ENCODE measurements at regions not wholly inside any gene's neighbourhood (a gene's known extent, or its start where the extent isn't known, plus 50 kb on each side); places are given as distances from the start of the nearest gene placed in this dataset.
"Not testable (repeated sequence)": the region's sequence is repeated elsewhere in the genome, so short reads cannot be mapped to it uniquely, and the experiment has no call there.

DNA sequence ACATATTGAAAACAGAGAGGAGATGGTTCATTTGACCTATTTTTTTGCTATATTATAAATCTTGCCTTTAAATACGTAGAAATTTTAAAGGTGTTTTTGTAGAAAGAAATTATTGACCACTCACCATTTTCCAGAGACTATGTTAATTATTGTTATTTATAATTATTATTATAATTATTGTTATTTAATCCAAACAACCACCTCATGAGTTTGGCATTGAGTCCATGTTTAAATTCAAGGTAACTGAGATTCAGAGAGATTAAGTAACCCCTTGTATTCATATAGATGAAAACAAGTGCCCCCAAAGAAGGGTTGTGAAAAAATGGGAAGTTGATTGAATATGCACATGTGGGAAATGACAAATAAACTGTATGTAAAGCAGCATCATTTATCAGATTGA lies 692.5 kb upstream of the MIR17HG start:
- Histone ChIP-seq H3K4me3 (ENCODE audit: low read length) (no peak overlapping the region), H3K9me3 (ENCODE audit: low read depth, low read length) (no peaks in the 10 kb centered on the region), H3K27me3 (ENCODE audit: insufficient read depth, low read length) (no peaks in the 10 kb centered on the region), H3K4me1 (ENCODE audit: insufficient read depth, low read length) (no peaks in the 10 kb centered on the region)

- not testable (repeated sequence) for H3K4me3 ChIP-seq (ENCODE audit: low read length); H3K27me3 ChIP-seq (ENCODE audit: insufficient read depth, low read length); H3K9me3 ChIP-seq (ENCODE audit: low read depth, low read length); H3K4me1 ChIP-seq (ENCODE audit: insufficient read depth, low read length)
Observed at GRCh38 chr13:90664200-90664599, 683.3 kb upstream of the MIR17HG start.

DNA sequence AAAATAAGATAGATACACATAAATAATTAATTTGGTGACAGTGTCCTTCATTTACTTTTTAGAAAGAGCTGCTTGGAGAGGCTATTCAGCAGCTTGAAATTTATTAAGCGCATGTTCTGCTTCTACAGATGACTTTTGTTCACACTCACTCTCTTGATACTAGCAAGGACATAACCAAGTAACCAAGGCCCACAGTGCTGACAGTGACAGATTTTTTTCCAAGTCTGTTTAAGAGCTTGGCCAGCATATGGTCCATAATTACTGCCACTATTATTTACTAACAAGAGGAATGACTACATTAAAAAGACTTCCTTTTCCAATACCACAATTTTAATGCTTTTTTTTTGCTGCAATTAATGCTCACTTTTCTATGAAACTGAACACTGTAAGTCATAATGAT lies 673.7 kb upstream of the MIR17HG start:
- Histone ChIP-seq H3K27me3 (ENCODE audit: insufficient read depth, low read length) (no peaks in the 10 kb centered on the region), H3K4me3 (ENCODE audit: low read length) (no peak overlapping the region)

GRCh38 chr13:90675129-90675528 lies 672.4 kb upstream of the MIR17HG start:
- Histone ChIP-seq H3K9me3 (ENCODE audit: low read depth, low read length) (no peaks in the 10 kb centered on the region), H3K27me3 (ENCODE audit: insufficient read depth, low read length) (no peaks in the 10 kb centered on the region), H3K4me3 (ENCODE audit: low read length) (no peak overlapping the region), H3K4me1 (ENCODE audit: insufficient read depth, low read length) (no peaks in the 10 kb centered on the region)

More for the DNA sequence above, 673.7 kb upstream of the MIR17HG start:
- no peaks in the 10 kb centered on the region for H3K4me1 ChIP-seq (ENCODE audit: insufficient read depth, low read length)
- H3K9me3 ChIP-seq (ENCODE audit: low read depth, low read length) = no peaks in the 10 kb centered on the region

DNA sequence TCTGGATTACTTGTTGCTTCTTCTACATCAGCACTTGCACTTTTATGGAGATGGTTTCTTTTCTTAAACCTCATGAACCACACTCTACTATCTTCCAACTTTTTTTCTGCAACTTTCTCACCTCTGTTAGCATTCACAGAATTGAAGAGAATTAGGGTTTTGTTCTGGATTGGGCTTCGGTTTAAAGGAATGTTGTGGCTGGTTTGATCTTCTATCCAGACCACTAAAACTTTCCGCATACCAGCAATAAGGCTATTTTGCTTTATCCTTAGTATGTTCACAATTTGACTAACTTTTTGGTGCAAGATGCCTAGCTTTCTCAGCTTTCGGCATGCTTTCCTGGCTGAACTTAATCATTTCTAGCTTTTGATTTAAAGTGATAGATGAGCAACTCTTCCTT lies 666.7 kb upstream of the MIR17HG start:
- H3K4me3 ChIP-seq (ENCODE audit: low read length) = no peak overlapping the region
- H3K27me3 ChIP-seq (ENCODE audit: insufficient read depth, low read length) = no peaks in the 10 kb centered on the region
- H3K4me1 ChIP-seq (ENCODE audit: insufficient read depth, low read length) = no peaks in the 10 kb centered on the region
- no peaks in the 10 kb centered on the region for H3K9me3 ChIP-seq (ENCODE audit: low read depth, low read length)

GRCh38 chr13:90683711-90684131 lies 663.8 kb upstream of the MIR17HG start:
- H3K9me3 ChIP-seq (ENCODE audit: low read depth, low read length) = no peaks in the 10 kb centered on the region
- no peaks in the 10 kb centered on the region for H3K4me1 ChIP-seq (ENCODE audit: insufficient read depth, low read length)
- H3K4me3 ChIP-seq (ENCODE audit: low read length) = no peak overlapping the region
- no peaks in the 10 kb centered on the region for H3K27me3 ChIP-seq (ENCODE audit: insufficient read depth, low read length)

DNA sequence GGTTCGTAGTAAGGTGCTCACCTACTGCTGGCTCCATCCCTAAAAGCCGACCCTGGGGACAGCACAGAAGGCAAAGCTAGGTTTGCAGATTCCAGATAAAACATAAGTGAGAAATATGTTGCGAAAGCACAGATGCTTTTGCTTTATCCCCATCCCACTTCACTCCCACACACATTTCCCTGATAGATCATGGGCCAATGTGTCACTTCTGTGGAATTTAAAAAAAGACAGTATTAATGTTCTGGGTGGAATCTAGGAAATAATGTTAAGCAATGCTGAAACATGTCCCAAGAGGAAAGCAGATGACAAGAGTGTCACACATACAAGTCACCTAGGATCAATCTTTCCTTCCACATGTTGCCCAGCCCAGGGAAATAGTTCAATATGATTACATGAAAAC lies 661.0 kb upstream of the MIR17HG start:
- Histone ChIP-seq H3K27me3 (ENCODE audit: insufficient read depth, low read length) (no peaks in the 10 kb centered on the region), H3K9me3 (ENCODE audit: low read depth, low read length) (no peaks in the 10 kb centered on the region), H3K4me3 (ENCODE audit: low read length) (no peak overlapping the region), H3K4me1 (ENCODE audit: insufficient read depth, low read length) (no peaks in the 10 kb centered on the region)

- Histone ChIP-seq H3K27me3 (ENCODE audit: insufficient read depth, low read length) (no peaks in the 10 kb centered on the region), H3K9me3 (ENCODE audit: low read depth, low read length) (no peaks in the 10 kb centered on the region)
Observed at GRCh38 chr13:90689111-90689510, 658.4 kb upstream of the MIR17HG start.

DNA sequence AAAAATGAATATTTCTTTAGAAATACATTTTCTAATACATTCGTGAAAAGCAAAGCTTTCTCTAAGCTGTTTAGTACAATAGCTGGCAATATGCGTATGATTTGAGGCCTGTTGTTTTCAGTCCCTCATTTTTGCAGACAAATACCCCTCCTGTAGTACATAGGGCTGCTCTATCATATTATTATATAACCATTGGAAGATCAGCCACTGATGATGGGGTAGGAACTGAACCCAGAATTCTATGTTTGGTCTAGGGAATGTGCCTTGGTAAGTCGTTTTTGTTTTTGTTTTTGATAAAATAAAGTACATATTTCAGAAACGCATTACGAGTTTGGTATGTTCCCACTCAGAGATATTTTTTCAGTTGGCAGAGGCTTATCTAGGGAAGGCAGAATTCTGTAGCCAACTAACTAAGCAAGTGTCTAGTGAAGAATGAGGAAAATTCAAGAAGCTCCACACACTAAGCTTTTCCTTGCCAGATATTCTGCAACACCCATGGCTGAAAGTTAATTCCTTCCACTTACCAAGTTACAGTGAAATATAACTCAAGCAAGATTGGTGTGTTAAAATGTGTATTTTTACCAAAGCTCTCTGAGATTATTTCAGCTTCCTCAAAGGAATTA lies 656.9 kb upstream of the MIR17HG start:
- H3K9me3 ChIP-seq (ENCODE audit: low read depth, low read length) = no peaks in the 10 kb centered on the region
- H3K4me3 ChIP-seq (ENCODE audit: low read length) = no peak overlapping the region
- H3K27me3 ChIP-seq (ENCODE audit: insufficient read depth, low read length) = no peaks in the 10 kb centered on the region
- H3K4me1 ChIP-seq (ENCODE audit: insufficient read depth, low read length) = no peaks in the 10 kb centered on the region

More at GRCh38 chr13:90689111-90689510, 658.4 kb upstream of the MIR17HG start:
- Histone ChIP-seq H3K4me3 (ENCODE audit: low read length) (no peak overlapping the region), H3K4me1 (ENCODE audit: insufficient read depth, low read length) (no peaks in the 10 kb centered on the region)

- Histone ChIP-seq H3K4me1 (ENCODE audit: insufficient read depth, low read length) (no peaks in the 10 kb centered on the region), H3K27me3 (ENCODE audit: insufficient read depth, low read length) (no peaks in the 10 kb centered on the region), H3K4me3 (ENCODE audit: low read length) (no peak overlapping the region), H3K9me3 (ENCODE audit: low read depth, low read length) (no peaks in the 10 kb centered on the region)
Observed at GRCh38 chr13:90696254-90696653, 651.2 kb upstream of the MIR17HG start.

GRCh38 chr13:90696656-90697055 lies 650.8 kb upstream of the MIR17HG start:
- Histone ChIP-seq H3K9me3 (ENCODE audit: low read depth, low read length) (no peaks in the 10 kb centered on the region), H3K4me3 (ENCODE audit: low read length) (no peak overlapping the region), H3K27me3 (ENCODE audit: insufficient read depth, low read length) (no peaks in the 10 kb centered on the region)

DNA sequence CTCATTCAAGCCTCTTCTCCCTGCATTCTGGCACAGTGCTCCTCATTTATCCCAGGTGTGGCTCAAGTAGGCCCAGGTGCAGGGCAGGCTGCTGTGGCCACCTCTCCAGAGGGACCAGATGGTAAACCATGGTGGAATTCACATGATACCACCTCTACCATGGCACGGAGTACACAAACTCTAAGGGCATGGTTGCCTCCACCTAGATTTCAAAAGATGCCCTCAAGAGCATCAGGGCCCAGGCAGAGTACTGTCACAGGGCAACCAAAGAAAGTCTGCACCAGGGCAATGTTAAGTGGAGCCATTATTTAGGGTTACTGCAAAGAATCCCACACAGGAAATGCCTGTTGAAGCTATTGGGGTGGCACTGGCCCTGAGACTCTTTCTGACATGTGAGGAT lies 647.1 kb upstream of the MIR17HG start:
- Histone ChIP-seq H3K4me3 (ENCODE audit: low read length) (no peak overlapping the region), H3K4me1 (ENCODE audit: insufficient read depth, low read length) (no peaks in the 10 kb centered on the region), H3K27me3 (ENCODE audit: insufficient read depth, low read length) (no peaks in the 10 kb centered on the region), H3K9me3 (ENCODE audit: low read depth, low read length) (no peaks in the 10 kb centered on the region)

More at GRCh38 chr13:90696656-90697055, 650.8 kb upstream of the MIR17HG start:
- no peaks in the 10 kb centered on the region for H3K4me1 ChIP-seq (ENCODE audit: insufficient read depth, low read length)

GRCh38 chr13:90701264-90701663 lies 646.2 kb upstream of the MIR17HG start:
- H3K4me3 ChIP-seq (ENCODE audit: low read length) = no peak overlapping the region
- H3K9me3 ChIP-seq (ENCODE audit: low read depth, low read length) = no peaks in the 10 kb centered on the region
- no peaks in the 10 kb centered on the region for H3K4me1 ChIP-seq (ENCODE audit: insufficient read depth, low read length)
- no peaks in the 10 kb centered on the region for H3K27me3 ChIP-seq (ENCODE audit: insufficient read depth, low read length)

GRCh38 chr13:90702050-90702449 lies 645.4 kb upstream of the MIR17HG start:
- Histone ChIP-seq H3K9me3 (ENCODE audit: low read depth, low read length) (no peaks in the 10 kb centered on the region), H3K4me3 (ENCODE audit: low read length) (no peak overlapping the region), H3K4me1 (ENCODE audit: insufficient read depth, low read length) (no peaks in the 10 kb centered on the region), H3K27me3 (ENCODE audit: insufficient read depth, low read length) (no peaks in the 10 kb centered on the region)

- no peaks in the 10 kb centered on the region for H3K9me3 ChIP-seq (ENCODE audit: low read depth, low read length)
- no peaks in the 10 kb centered on the region for H3K4me1 ChIP-seq (ENCODE audit: insufficient read depth, low read length)
- H3K27me3 ChIP-seq (ENCODE audit: insufficient read depth, low read length) = no peaks in the 10 kb centered on the region
- no peak overlapping the region for H3K4me3 ChIP-seq (ENCODE audit: low read length)
Observed at GRCh38 chr13:90706631-90707030, 640.9 kb upstream of the MIR17HG start.

- no peaks in the 10 kb centered on the region for H3K27me3 ChIP-seq (ENCODE audit: insufficient read depth, low read length)
- no peaks in the 10 kb centered on the region for H3K9me3 ChIP-seq (ENCODE audit: low read depth, low read length)
- no peak overlapping the region for H3K4me3 ChIP-seq (ENCODE audit: low read length)
- H3K4me1 ChIP-seq (ENCODE audit: insufficient read depth, low read length) = no peaks in the 10 kb centered on the region
Observed at GRCh38 chr13:90708128-90708527, 639.4 kb upstream of the MIR17HG start.

Data from mononuclear cell (primary cell).